ENCODE measurements at regions not wholly inside any gene's neighbourhood (a gene's known extent, or its start where the extent isn't known, plus 50 kb on each side); places are given as distances from the start of the nearest gene placed in this dataset.

DNA sequence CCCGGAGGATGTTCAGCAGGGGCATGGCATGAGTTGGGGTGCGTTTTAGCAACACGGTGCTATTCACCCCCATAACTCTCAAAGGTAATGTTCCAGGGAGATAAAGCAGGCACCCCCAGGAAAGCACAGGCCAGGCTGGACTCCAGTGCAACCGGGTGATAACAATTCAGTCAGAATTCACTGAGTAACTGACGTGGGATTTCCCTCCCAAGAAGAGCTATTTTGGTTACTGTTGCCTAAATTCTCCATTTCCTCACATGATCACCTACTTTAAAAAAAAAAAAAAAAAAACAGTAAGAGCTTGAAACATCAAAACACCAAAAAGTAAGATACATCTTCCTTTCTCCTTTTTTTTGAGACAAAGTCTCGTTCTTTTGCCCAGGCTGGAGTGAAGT is 137.6 kb upstream of the WWC1 start:
- no peak for TF ChIP-seq TAF1 (IDR thresholded peaks at IDR 0.05; ENCODE audit: borderline replicate concordance, low read depth, low read length)
- no peak for TF ChIP-seq FOS (IDR thresholded peaks at IDR 0.05; ENCODE audit: borderline replicate concordance, extremely low read depth, insufficient read length)
- no peak for TF ChIP-seq SIN3A (IDR thresholded peaks at IDR 0.05; ENCODE audit: low read depth, low read length)
- TF ChIP-seq POLR2A (IDR thresholded peaks at IDR 0.05; ENCODE audit: low read depth, low read length), result no peak
- TF ChIP-seq, protein P1, sequence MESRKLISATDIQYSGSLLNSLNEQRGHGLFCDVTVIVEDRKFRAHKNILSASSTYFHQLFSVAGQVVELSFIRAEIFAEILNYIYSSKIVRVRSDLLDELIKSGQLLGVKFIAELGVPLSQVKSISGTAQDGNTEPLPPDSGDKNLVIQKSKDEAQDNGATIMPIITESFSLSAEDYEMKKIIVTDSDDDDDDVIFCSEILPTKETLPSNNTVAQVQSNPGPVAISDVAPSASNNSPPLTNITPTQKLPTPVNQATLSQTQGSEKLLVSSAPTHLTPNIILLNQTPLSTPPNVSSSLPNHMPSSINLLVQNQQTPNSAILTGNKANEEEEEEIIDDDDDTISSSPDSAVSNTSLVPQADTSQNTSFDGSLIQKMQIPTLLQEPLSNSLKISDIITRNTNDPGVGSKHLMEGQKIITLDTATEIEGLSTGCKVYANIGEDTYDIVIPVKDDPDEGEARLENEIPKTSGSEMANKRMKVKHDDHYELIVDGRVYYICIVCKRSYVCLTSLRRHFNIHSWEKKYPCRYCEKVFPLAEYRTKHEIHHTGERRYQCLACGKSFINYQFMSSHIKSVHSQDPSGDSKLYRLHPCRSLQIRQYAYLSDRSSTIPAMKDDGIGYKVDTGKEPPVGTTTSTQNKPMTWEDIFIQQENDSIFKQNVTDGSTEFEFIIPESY (IDR thresholded peaks at IDR 0.05), result no peak
- TF ChIP-seq, protein P2, sequence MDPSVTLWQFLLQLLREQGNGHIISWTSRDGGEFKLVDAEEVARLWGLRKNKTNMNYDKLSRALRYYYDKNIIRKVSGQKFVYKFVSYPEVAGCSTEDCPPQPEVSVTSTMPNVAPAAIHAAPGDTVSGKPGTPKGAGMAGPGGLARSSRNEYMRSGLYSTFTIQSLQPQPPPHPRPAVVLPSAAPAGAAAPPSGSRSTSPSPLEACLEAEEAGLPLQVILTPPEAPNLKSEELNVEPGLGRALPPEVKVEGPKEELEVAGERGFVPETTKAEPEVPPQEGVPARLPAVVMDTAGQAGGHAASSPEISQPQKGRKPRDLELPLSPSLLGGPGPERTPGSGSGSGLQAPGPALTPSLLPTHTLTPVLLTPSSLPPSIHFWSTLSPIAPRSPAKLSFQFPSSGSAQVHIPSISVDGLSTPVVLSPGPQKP (IDR thresholded peaks at IDR 0.05; ENCODE audit: low read depth, low read length), result no peak
- no peak for TF ChIP-seq NFYB (IDR thresholded peaks at IDR 0.05; ENCODE audit: insufficient read depth, low read depth, low read length)
- TF ChIP-seq EZH2 (IDR thresholded peaks at IDR 0.05; ENCODE audit: borderline replicate concordance, control insufficient read depth, low read depth, low read length), result no peak
- TF ChIP-seq, protein P3, sequence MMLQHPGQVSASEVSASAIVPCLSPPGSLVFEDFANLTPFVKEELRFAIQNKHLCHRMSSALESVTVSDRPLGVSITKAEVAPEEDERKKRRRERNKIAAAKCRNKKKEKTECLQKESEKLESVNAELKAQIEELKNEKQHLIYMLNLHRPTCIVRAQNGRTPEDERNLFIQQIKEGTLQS (IDR thresholded peaks at IDR 0.05; ENCODE audit: borderline replicate concordance, extremely low read depth, low read depth, low read length), result no peak
- TF ChIP-seq ZNF24 (IDR thresholded peaks at IDR 0.05), result no peak
- no peak for TF ChIP-seq RAD21 (IDR thresholded peaks at IDR 0.05; ENCODE audit: insufficient read depth, low read depth, low read length)
- TF ChIP-seq EP300 (IDR thresholded peaks at IDR 0.05; ENCODE audit: borderline replicate concordance in 1 of 2, control insufficient read depth in 1 of 2, low read depth in 2 of 2, low read length in 2 of 2), result no peak
- TF ChIP-seq GATAD2B (conservative IDR thresholded peaks at IDR 0.05; ENCODE audit: low read depth), result no peak

Data from GM12878 (cell line).